SU-DHL-6 (cell line): ENCODE measurements at regions not wholly inside any gene's neighbourhood (a gene's known extent, or its start where the extent isn't known, plus 50 kb on each side); places are given as distances from the start of the nearest gene placed in this dataset.

ENCODE experiments used
- CTCF ChIP-seq: fragments of 200-600 bp; sonication (generic); IDR thresholded peaks from one replicate; pipeline ENCODE4 v1.5.1; 2017; ENCODE audit warnings: antibody characterized with exemption, mild to moderate bottlenecking, low read length, moderate library complexity; ENCODE audit not compliant: insufficient read depth, poor library complexity, severe bottlenecking
- EZH2phosphoT487 ChIP-seq: fragments of 200-600 bp; sonication (generic), shearing (Covaris generic); conservative IDR thresholded peaks from 2 replicates; pipeline ENCODE4 v1.6.1; 2018; ENCODE audit warnings: mild to moderate bottlenecking, antibody characterized with exemption, low read length, moderate library complexity, mixed read lengths

GRCh38 chr15:62553911-62554563 is 389.0 kb upstream of the C2CD4B start:
- TF ChIP-seq CTCF (no peak), EZH2phosphoT487 (no peak)
